ENCODE measurements at regions not wholly inside any gene's neighbourhood (a gene's known extent, or its start where the extent isn't known, plus 50 kb on each side); places are given as distances from the start of the nearest gene placed in this dataset.

- no peak for DNase-seq (ENCODE audit: low read depth in 2 of 2)
These were observed 349.7 kb upstream of the NOCT start for GRCh38 chr4:138665851-138666250.

GRCh38 chr4:138663883-138664282 lies 351.7 kb upstream of the NOCT start:
- DNase-seq (ENCODE audit: low read depth in 2 of 2): no peak

GRCh38 chr4:138659812-138660316 lies 355.7 kb upstream of the NOCT start:
- DNase-seq (ENCODE audit: low read depth in 2 of 2): no peak

- no peak for DNase-seq (ENCODE audit: low read depth in 2 of 2)
These were observed 356.4 kb upstream of the NOCT start for GRCh38 chr4:138659037-138659811.

GRCh38 chr4:138658518-138658917 lies 357.1 kb upstream of the NOCT start:
- no peak for DNase-seq (ENCODE audit: low read depth in 2 of 2)

- DNase-seq (ENCODE audit: low read depth in 2 of 2): no peak
These were observed 358.6 kb upstream of the NOCT start for GRCh38 chr4:138656990-138657389.

GRCh38 chr4:138655985-138656384 lies 359.6 kb upstream of the NOCT start:
- DNase-seq (ENCODE audit: low read depth in 2 of 2): no peak

GRCh38 chr4:138655286-138655685 lies 360.3 kb upstream of the NOCT start:
- DNase-seq (ENCODE audit: low read depth in 2 of 2): no peak

- no peak for DNase-seq (ENCODE audit: low read depth in 2 of 2)
These were observed 364.6 kb upstream of the NOCT start for GRCh38 chr4:138650929-138651448.

GRCh38 chr4:138650495-138650894 lies 365.1 kb upstream of the NOCT start:
- no peak for DNase-seq (ENCODE audit: low read depth in 2 of 2)

- no peak for DNase-seq (ENCODE audit: low read depth in 2 of 2)
These were observed 368.1 kb upstream of the NOCT start for GRCh38 chr4:138647433-138647832.

- DNase-seq (ENCODE audit: low read depth in 2 of 2): no peak
These were observed 369.2 kb upstream of the NOCT start for GRCh38 chr4:138646383-138646782.

GRCh38 chr4:138645289-138645688 lies 370.3 kb upstream of the NOCT start:
- DNase-seq (ENCODE audit: low read depth in 2 of 2): no peak

GRCh38 chr4:138644322-138644721 lies 371.3 kb upstream of the NOCT start:
- no peak for DNase-seq (ENCODE audit: low read depth in 2 of 2)

GRCh38 chr4:138643827-138644226 lies 371.8 kb upstream of the NOCT start:
- DNase-seq (ENCODE audit: low read depth in 2 of 2): no peak

- DNase-seq (ENCODE audit: low read depth in 2 of 2): no peak
These were observed 376.4 kb upstream of the NOCT start for GRCh38 chr4:138639018-138639741.

- no peak for DNase-seq (ENCODE audit: low read depth in 2 of 2)
These were observed 378.8 kb upstream of the NOCT start for GRCh38 chr4:138636781-138637180.

GRCh38 chr4:138634915-138635314 lies 380.7 kb upstream of the NOCT start:
- DNase-seq (ENCODE audit: low read depth in 2 of 2): no peak

GRCh38 chr4:138633580-138633904 lies 382.0 kb upstream of the NOCT start:
- no peak for DNase-seq (ENCODE audit: low read depth in 2 of 2)

GRCh38 chr4:138632856-138633579 lies 382.6 kb upstream of the NOCT start:
- no peak for DNase-seq (ENCODE audit: low read depth in 2 of 2)

GRCh38 chr4:138630666-138631065 lies 384.9 kb upstream of the NOCT start:
- DNase-seq (ENCODE audit: low read depth in 2 of 2): no peak

- DNase-seq (ENCODE audit: low read depth in 2 of 2): no peak
These were observed 385.9 kb upstream of the NOCT start for GRCh38 chr4:138629669-138630068.
